Esophagus muscularis mucosa (tissue), 4 donors: ENCODE measurements at regions not wholly inside any gene's neighbourhood (a gene's known extent, or its start where the extent isn't known, plus 50 kb on each side); places are given as distances from the start of the nearest gene placed in this dataset.

Experiments used
- DNase-seq: peaks from one replicate; pipeline ENCODE4 v3.0.0-alpha.2; 2017; ENCODE audit errors: extremely low spot score
- H3K27ac ChIP-seq, 4 donors: fragments of 200-600 bp; sonication (generic); replicated peaks in 1 of 4; 1 replicate in 3 of 4; 2 replicates in 1 of 4; pipeline ENCODE4 v1.5.1; 2016 to 2019; ENCODE audit warnings: mild to moderate bottlenecking in 1 of 4
- H3K27me3 ChIP-seq, 4 donors: fragments of 200-600 bp; sonication (generic); one replicate each; pipeline versions ENCODE4 v1.5.1 to v1.6.0; 2016 to 2019
- H3K36me3 ChIP-seq, 4 donors: fragments of 200-600 bp; sonication (generic); one replicate each; pipeline ENCODE4 v1.5.1; 2016 to 2019
- H3K4me1 ChIP-seq, 4 donors: fragments of 200-600 bp; sonication (generic); one replicate each; pipeline ENCODE4 v1.5.1; 2016 to 2019
- H3K4me3 ChIP-seq, 4 donors: fragments of 200-600 bp; sonication (generic); 1 replicate in 2 of 4; 2 replicates in 2 of 4; pipeline ENCODE4 v1.5.1; 2016 to 2019; ENCODE audit warnings: mild to moderate bottlenecking in 4 of 4, moderate library complexity in 1 of 4
- H3K9me3 ChIP-seq, 4 donors: fragments of 200-600 bp; sonication (generic); 1 replicate in 3 of 4; 2 replicates in 1 of 4; pipeline ENCODE4 v1.5.1; 2016 to 2019
- EP300 ChIP-seq: sonication (generic); formaldehyde crosslinking; IDR thresholded peaks from one replicate; pipeline ENCODE4 v1.6.1; 2017; ENCODE audit warnings: antibody characterized with exemption
- POLR2A ChIP-seq: fragments of 450-650 bp; IDR thresholded peaks from one replicate; pipeline ENCODE4 v1.6.1; 2017; ENCODE audit warnings: antibody characterized with exemption, moderate library complexity, mild to moderate bottlenecking, low read depth
- POLR2AphosphoS5 ChIP-seq, 2 donors: sonication (generic); formaldehyde crosslinking; IDR thresholded peaks; one replicate each; pipeline ENCODE4 v1.6.1; 2017; ENCODE audit warnings: antibody characterized with exemption in 2 of 2
- WGBS: methylation state at CpG from one replicate; pipeline ENCODE4 v1.1.5; 2018; 5-methylcytosine and 5-hydroxymethylcytosine counted together
- intact Hi-C: fragments of 100-400 bp; cut with DNase I; formaldehyde crosslinking; loops from one replicate; pipeline ENCODE4 v1.15.1; 2023
- TF ChIP-seq, protein P1 (sequence below), 3 experiments: fragments of 200-600 bp in 2 of 3; fragments of 450-650 bp in 1 of 3; sonication (generic) in 2 of 3; IDR thresholded peaks; one replicate each; pipeline ENCODE4 v1.5.1; 2017 to 2019; ENCODE audit warnings: antibody characterized with exemption in 3 of 3, mild to moderate bottlenecking in 2 of 3, moderate library complexity in 1 of 3

GRCh38 chr4:18846313-18846712 lies 824.8 kb upstream of the LCORL start:
- Histone ChIP-seq H3K36me3 (no peaks in the 10 kb centered on the region), H3K27me3 (no peaks in the 10 kb centered on the region), H3K4me1 (peaks cover 0 to 14% (median 5%) of the 10 kb centered on the region in 4 donors), H3K9me3 (no peaks in the 10 kb centered on the region), H3K4me3 (no peak overlapping the region), H3K27ac (no peak overlapping the region)
- TF ChIP-seq EP300 = no peak
- TF ChIP-seq POLR2AphosphoS5 (IDR thresholded peaks at IDR 0.05) = no peak
- TF ChIP-seq, protein P1, sequence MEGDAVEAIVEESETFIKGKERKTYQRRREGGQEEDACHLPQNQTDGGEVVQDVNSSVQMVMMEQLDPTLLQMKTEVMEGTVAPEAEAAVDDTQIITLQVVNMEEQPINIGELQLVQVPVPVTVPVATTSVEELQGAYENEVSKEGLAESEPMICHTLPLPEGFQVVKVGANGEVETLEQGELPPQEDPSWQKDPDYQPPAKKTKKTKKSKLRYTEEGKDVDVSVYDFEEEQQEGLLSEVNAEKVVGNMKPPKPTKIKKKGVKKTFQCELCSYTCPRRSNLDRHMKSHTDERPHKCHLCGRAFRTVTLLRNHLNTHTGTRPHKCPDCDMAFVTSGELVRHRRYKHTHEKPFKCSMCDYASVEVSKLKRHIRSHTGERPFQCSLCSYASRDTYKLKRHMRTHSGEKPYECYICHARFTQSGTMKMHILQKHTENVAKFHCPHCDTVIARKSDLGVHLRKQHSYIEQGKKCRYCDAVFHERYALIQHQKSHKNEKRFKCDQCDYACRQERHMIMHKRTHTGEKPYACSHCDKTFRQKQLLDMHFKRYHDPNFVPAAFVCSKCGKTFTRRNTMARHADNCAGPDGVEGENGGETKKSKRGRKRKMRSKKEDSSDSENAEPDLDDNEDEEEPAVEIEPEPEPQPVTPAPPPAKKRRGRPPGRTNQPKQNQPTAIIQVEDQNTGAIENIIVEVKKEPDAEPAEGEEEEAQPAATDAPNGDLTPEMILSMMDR (IDR thresholded peaks at IDR 0.05) = no peak
- WGBS = 93% methylated on average over 1 of the region's 1 CpG
- intact Hi-C loops = no loop called here
- DNase-seq = no peak

GRCh38 chr4:18844726-18845125 lies 823.2 kb upstream of the LCORL start:
- Histone ChIP-seq H3K27me3 (no peaks in the 10 kb centered on the region), H3K36me3 (no peaks in the 10 kb centered on the region), H3K4me1 (peaks cover 0 to 1% (median 0%) of the 10 kb centered on the region in 4 donors), H3K9me3 (no peaks in the 10 kb centered on the region), H3K4me3 (no peak overlapping the region), H3K27ac (no peak overlapping the region)
- TF ChIP-seq EP300 = no peak
- TF ChIP-seq, protein P1 (IDR thresholded peaks at IDR 0.05) = no peak
- no peak for TF ChIP-seq POLR2A
- no peak for TF ChIP-seq POLR2AphosphoS5 (IDR thresholded peaks at IDR 0.05)
- no peak for DNase-seq
- 38% methylated on average over 1 of the region's 1 CpG for WGBS
- intact Hi-C loops = no loop called here

GRCh38 chr4:18842431-18842830 lies 820.9 kb upstream of the LCORL start:
- intact Hi-C loops = no loop called here
- 89% methylated on average over 4 of the region's 5 CpGs for WGBS
- DNase-seq = no peak

DNA sequence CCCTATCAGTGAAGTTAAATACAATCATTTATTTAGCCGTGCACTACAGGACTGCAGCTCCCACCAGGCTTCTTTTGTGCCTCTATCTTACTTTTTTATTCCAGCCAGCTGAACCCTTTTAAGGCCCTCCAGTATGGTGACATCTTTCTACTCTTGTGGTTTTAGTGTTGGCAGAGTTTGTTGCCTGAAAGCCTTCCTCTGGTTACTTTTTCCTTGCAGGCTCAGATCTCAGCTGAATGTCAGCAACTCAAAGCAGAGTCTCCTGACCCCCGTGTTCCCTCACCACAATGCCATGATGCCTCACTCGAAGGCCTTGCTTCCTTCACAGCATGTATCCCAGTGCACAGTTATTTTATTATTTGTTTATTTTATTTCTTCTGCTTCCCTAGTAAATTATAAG lies 818.9 kb upstream of the LCORL start:
- intact Hi-C loops = no loop called here
- no peaks in the 10 kb centered on the region for H3K36me3 ChIP-seq
- DNase-seq = no peak
- no peaks in the 10 kb centered on the region for H3K27me3 ChIP-seq
- TF ChIP-seq POLR2AphosphoS5 (IDR thresholded peaks at IDR 0.05) (no peak), EP300 (no peak), POLR2A (no peak)
- TF ChIP-seq, protein P1 (IDR thresholded peaks at IDR 0.05) = no peak
- WGBS = 72% methylated on average over 3 of the region's 3 CpGs
- no peaks in the 10 kb centered on the region for H3K9me3 ChIP-seq
- no peak overlapping the region for H3K27ac ChIP-seq
- H3K4me1 ChIP-seq = no peaks in the 10 kb centered on the region
- H3K4me3 ChIP-seq = no peak overlapping the region

More at GRCh38 chr4:18842431-18842830, 820.9 kb upstream of the LCORL start:
- no peaks in the 10 kb centered on the region for H3K27me3 ChIP-seq
- H3K4me3 ChIP-seq = no peak overlapping the region
- H3K36me3 ChIP-seq = no peaks in the 10 kb centered on the region
- H3K27ac ChIP-seq = no peak overlapping the region
- H3K9me3 ChIP-seq = no peaks in the 10 kb centered on the region
- H3K4me1 ChIP-seq = no peaks in the 10 kb centered on the region
- no peak for TF ChIP-seq EP300
- no peak for TF ChIP-seq POLR2A
- no peak for TF ChIP-seq POLR2AphosphoS5 (IDR thresholded peaks at IDR 0.05)
- TF ChIP-seq, protein P1 (IDR thresholded peaks at IDR 0.05) = no peak

- no peak overlapping the region for H3K4me3 ChIP-seq
- no peaks in the 10 kb centered on the region for H3K27me3 ChIP-seq
- TF ChIP-seq, protein P1 (IDR thresholded peaks at IDR 0.05) = no peak
- TF ChIP-seq POLR2AphosphoS5 (IDR thresholded peaks at IDR 0.05) (no peak), EP300 (no peak), POLR2A (no peak)
- H3K36me3 ChIP-seq = no peaks in the 10 kb centered on the region
- no peaks in the 10 kb centered on the region for H3K9me3 ChIP-seq
- intact Hi-C loops = no loop called here
- no peak for DNase-seq
- H3K4me1 ChIP-seq = no peaks in the 10 kb centered on the region
- WGBS = 90% methylated on average over 4 of the region's 4 CpGs
- H3K27ac ChIP-seq = no peak overlapping the region
Measured at GRCh38 chr4:18816228-18816895, 794.8 kb upstream of the LCORL start.
